GM12878 (cell line): ENCODE measurements at regions not wholly inside any gene's neighbourhood (a gene's known extent, or its start where the extent isn't known, plus 50 kb on each side); places are given as distances from the start of the nearest gene placed in this dataset.
"Not testable (repeated sequence)": the region's sequence is repeated elsewhere in the genome, so short reads cannot be mapped to it uniquely, and the experiment has no call there.

ENCODE experiments used
- CTCF ChIP-seq, 3 experiments: IDR thresholded peaks in 2 of 3; conservative IDR thresholded peaks in 1 of 3; 2 replicates each; pipeline ENCODE4 v1.5.1; 2011; ENCODE audit warnings: low read depth in 3 of 3, low read length in 3 of 3, mild to moderate bottlenecking in 3 of 3, control low read depth in 2 of 3, moderate library complexity in 2 of 3, inconsistent platforms in 1 of 3, mixed read lengths in 1 of 3; ENCODE audit not compliant: control insufficient read depth in 2 of 3, insufficient read depth in 1 of 3; ENCODE audit errors: extremely low read depth in 1 of 3
- KDM1A ChIP-seq: fragments of 200-600 bp; sonication (generic); IDR thresholded peaks from 2 replicates; pipeline ENCODE4 v1.6.1; 2016; ENCODE audit warnings: borderline replicate concordance
- MTA3 ChIP-seq: IDR thresholded peaks from 2 replicates; pipeline ENCODE4 v1.6.1; 2012; ENCODE audit warnings: low read length, inconsistent platforms, borderline replicate concordance
- SIN3A ChIP-seq: IDR thresholded peaks from 2 replicates; pipeline ENCODE4 v1.6.1; 2012; ENCODE audit warnings: low read depth, low read length, improper control_type of control experiment
- TAF1 ChIP-seq: IDR thresholded peaks from 2 replicates; pipeline ENCODE4 v1.6.1; 2011; ENCODE audit warnings: mild to moderate bottlenecking, low read depth, low read length, borderline replicate concordance
- ZBTB33 ChIP-seq: fragments of 450-650 bp; IDR thresholded peaks from 2 replicates; pipeline ENCODE4 v1.6.1; 2017; ENCODE audit warnings: mild to moderate bottlenecking
- TF ChIP-seq, protein P1 (sequence below): IDR thresholded peaks from 2 replicates; pipeline ENCODE4 v1.6.1; 2011; ENCODE audit warnings: low read depth, low read length, improper control_type of control experiment, borderline replicate concordance

GRCh38 chrX:47715078-47715477 is 56.1 kb upstream of the UXT start:
- TF ChIP-seq, protein P1, sequence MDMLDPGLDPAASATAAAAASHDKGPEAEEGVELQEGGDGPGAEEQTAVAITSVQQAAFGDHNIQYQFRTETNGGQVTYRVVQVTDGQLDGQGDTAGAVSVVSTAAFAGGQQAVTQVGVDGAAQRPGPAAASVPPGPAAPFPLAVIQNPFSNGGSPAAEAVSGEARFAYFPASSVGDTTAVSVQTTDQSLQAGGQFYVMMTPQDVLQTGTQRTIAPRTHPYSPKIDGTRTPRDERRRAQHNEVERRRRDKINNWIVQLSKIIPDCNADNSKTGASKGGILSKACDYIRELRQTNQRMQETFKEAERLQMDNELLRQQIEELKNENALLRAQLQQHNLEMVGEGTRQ: not testable (repeated sequence)
- TF ChIP-seq TAF1; SIN3A; CTCF (IDR thresholded peaks at IDR 0.05 in 2 of 3, conservative IDR thresholded peaks at IDR 0.05 in 1 of 3; ENCODE audit: control insufficient read depth in 2 of 3, extremely low read depth in 1 of 3, insufficient read depth in 1 of 3, low read depth in 3 of 3, low read length in 3 of 3); ZBTB33; KDM1A; MTA3: not testable (repeated sequence)
